K562 (cell line): ENCODE measurements at regions not wholly inside any gene's neighbourhood (a gene's known extent, or its start where the extent isn't known, plus 50 kb on each side); places are given as distances from the start of the nearest gene placed in this dataset.

ENCODE experiments used
- ATAC-seq: fragments of 200-7000 bp; cut with Tn5 transposase; 3 replicates; pipeline ENCODE4 v1.9.1; 2020; ENCODE audit warnings: moderate library complexity
- BruUV-seq: library from RNA; stranded (reverse); fragments of 400-500 nt; replicated peaks from 2 replicates; lab custom pipeline; 2021; lab: Mats Ljungman, UMichigan
- CTCF ChIA-PET: fragments of 300-600 bp; formaldehyde crosslinking; extraction: SDS; loops from one replicate; lab custom pipeline; 2021; ENCODE audit warnings: low intra/inter-chr PET ratio; lab: Yijun Ruan, JAX
- POLR2A ChIA-PET: fragments of 300-600, 350-650 bp; sonication (Branson Sonifier 250); formaldehyde crosslinking; extraction: SDS; loops from one replicate; lab custom pipeline; 2021; ENCODE audit warnings: antibody characterized with exemption, inconsistent platforms; lab: Yijun Ruan, JAX
- DNase-seq, 4 experiments: peaks; one replicate each; pipeline versions ENCODE4 v3.0.0 to v3.0.0-alpha.2; 2011 to 2018; ENCODE audit warnings: low spot score in 3 of 4, mixed read lengths in 3 of 4; ENCODE audit errors: extremely low read depth in 1 of 4
- FAIRE-seq: peaks from 2 replicates; lab custom pipeline; 2011; peaks lifted over from hg19 to GRCh38; lab: Jason Lieb, UNC
- H2AFZ ChIP-seq: 2 replicates; pipeline ENCODE4 v1.6.0; 2011; ENCODE audit warnings: low read depth, low read length, control low read depth, inconsistent platforms
- H3K27ac ChIP-seq: fragments of 200-600 bp; 3 replicates; pipeline ENCODE4 v1.8.0; 2011; ENCODE audit warnings: low read depth, mild to moderate bottlenecking, control low read depth, inconsistent platforms, low read length, moderate library complexity, mixed read lengths; ENCODE audit errors: extremely low read depth
- H3K27me3 ChIP-seq, 2 experiments: fragments of 300-600 bp in 1 of 2; 2 replicates in 1 of 2; 3 replicates in 1 of 2; pipeline versions ENCODE4 v1.6.0 to v1.8.0; 2011; ENCODE audit warnings: inconsistent platforms in 2 of 2, low read length in 2 of 2, mild to moderate bottlenecking in 1 of 2, mixed read lengths in 1 of 2, moderate library complexity in 1 of 2; ENCODE audit not compliant: control insufficient read depth in 2 of 2, insufficient read depth in 2 of 2
- H3K36me3 ChIP-seq: fragments of 300-600 bp; 3 replicates; pipeline ENCODE4 v1.8.0; 2011; ENCODE audit warnings: mild to moderate bottlenecking, low read length, inconsistent platforms; ENCODE audit not compliant: control insufficient read depth, insufficient read depth
- H3K4me1 ChIP-seq, 2 experiments: fragments of 200-600 bp in 1 of 2; replicated peaks in 1 of 2; 2 replicates in 1 of 2; 3 replicates in 1 of 2; pipeline versions ENCODE4 v1.5.1 to v1.8.0; 2011; ENCODE audit warnings: inconsistent platforms in 2 of 2, low read length in 2 of 2, mild to moderate bottlenecking in 1 of 2, mixed read lengths in 1 of 2, moderate library complexity in 1 of 2; ENCODE audit not compliant: control insufficient read depth in 2 of 2, insufficient read depth in 2 of 2
- H3K4me2 ChIP-seq: 2 replicates; pipeline ENCODE4 v1.6.1; 2011; ENCODE audit warnings: low read length, control low read depth, inconsistent platforms, mixed read lengths; ENCODE audit not compliant: insufficient read depth
- H3K4me3 ChIP-seq: fragments of 200-600 bp; sonication (generic), shearing (Covaris generic); 2 replicates; pipeline ENCODE4 v1.5.1; 2016; ENCODE audit warnings: control low read depth, inconsistent platforms
- H3K79me2 ChIP-seq: fragments of 200-600 bp; 3 replicates; pipeline ENCODE4 v1.8.0; 2011; ENCODE audit warnings: low read length, inconsistent platforms; ENCODE audit not compliant: control insufficient read depth, insufficient read depth
- H3K9ac ChIP-seq, 2 experiments: 2 replicates each; pipeline versions ENCODE4 v1.6.0 to v1.6.1; 2011; ENCODE audit warnings: low read depth in 2 of 2, low read length in 2 of 2, control low read depth in 1 of 2, inconsistent platforms in 1 of 2, mild to moderate bottlenecking in 1 of 2, mixed read lengths in 1 of 2; ENCODE audit not compliant: insufficient read depth in 1 of 2
- H3K9me1 ChIP-seq: one replicate; pipeline ENCODE4 v1.6.0; 2011; ENCODE audit warnings: inconsistent platforms, mild to moderate bottlenecking, low read length, moderate library complexity; ENCODE audit not compliant: control insufficient read depth, insufficient read depth
- H3K9me3 ChIP-seq: replicated peaks from 2 replicates; pipeline ENCODE4 v1.5.1; 2011; ENCODE audit warnings: low read depth, low read length, inconsistent platforms; ENCODE audit not compliant: control insufficient read depth, insufficient read depth
- H4K20me1 ChIP-seq: replicated peaks from 2 replicates; pipeline ENCODE4 v1.6.1; 2011; ENCODE audit warnings: low read length, inconsistent platforms, mixed read lengths; ENCODE audit not compliant: control insufficient read depth, insufficient read depth
- CBFB ChIP-seq: sonication (generic); formaldehyde crosslinking; IDR thresholded peaks from 2 replicates; pipeline ENCODE4 v1.4.0; 2020; ENCODE audit warnings: mild to moderate bottlenecking, missing genetic modification reagents
- CREB3L1 ChIP-seq: fragments of 450-650 bp; IDR thresholded peaks from 2 replicates; pipeline ENCODE4 v1.6.1; 2014; ENCODE audit warnings: low read depth, mild to moderate bottlenecking, moderate library complexity, borderline replicate concordance
- ELK1 ChIP-seq: sonication (generic); formaldehyde crosslinking; IDR thresholded peaks from 2 replicates; pipeline ENCODE4 v1.8.1; 2022; ENCODE audit warnings: missing genetic modification reagents
- JUNB ChIP-seq: fragments of 450-650 bp; formaldehyde crosslinking; conservative IDR thresholded peaks from 2 replicates; pipeline ENCODE4 v1.4.0; 2020; ENCODE audit warnings: mild to moderate bottlenecking
- NBN ChIP-seq: fragments of 450-650 bp; IDR thresholded peaks from 2 replicates; pipeline ENCODE4 v1.6.1; 2016; ENCODE audit warnings: low read depth, mild to moderate bottlenecking
- NFYB ChIP-seq: IDR thresholded peaks from 2 replicates; pipeline ENCODE4 v1.6.1; 2011; ENCODE audit warnings: mild to moderate bottlenecking, moderate library complexity; ENCODE audit not compliant: insufficient read length; ENCODE audit errors: extremely low read depth
- NR4A1 ChIP-seq, 2 experiments: fragments of 250-450 bp in 1 of 2; fragments of 450-650 bp in 1 of 2; sonication (Bioruptor Pico) in 1 of 2; IDR thresholded peaks; 2 replicates each; pipeline versions ENCODE4 v1.4.0 to v1.6.1; 2016 to 2020; ENCODE audit warnings: mild to moderate bottlenecking in 2 of 2, missing compliant biosample characterization in 1 of 2, missing genetic modification characterization in 1 of 2, moderate library complexity in 1 of 2
- RHOXF2B ChIP-seq: fragments of 250-450 bp; sonication (Bioruptor Pico); conservative IDR thresholded peaks from 2 replicates; pipeline ENCODE4 v1.5.1; 2021
- STAT5B ChIP-seq: fragments of 250-450 bp; sonication (Bioruptor Pico); IDR thresholded peaks from 2 replicates; pipeline ENCODE4 v1.8.0; 2021; ENCODE audit warnings: mild to moderate bottlenecking, inconsistent platforms
- TEAD1 ChIP-seq, 2 experiments: fragments of 450-650 bp in 1 of 2; sonication (generic) in 1 of 2; formaldehyde crosslinking; IDR thresholded peaks; 2 replicates each; pipeline versions ENCODE4 v1.4.0 to v1.8.0; 2020 to 2022; ENCODE audit warnings: mild to moderate bottlenecking in 2 of 2, missing genetic modification reagents in 1 of 2
- TRIM24 ChIP-seq, 2 experiments: fragments of 450-650 bp; IDR thresholded peaks; 2 replicates each; pipeline ENCODE4 v1.6.1; 2016
- ZNF184 ChIP-seq: sonication (generic); formaldehyde crosslinking; IDR thresholded peaks from 2 replicates; pipeline ENCODE4 v1.5.0; 2020; ENCODE audit warnings: missing genetic modification reagents
- ZNF274 ChIP-seq: IDR thresholded peaks from 2 replicates; pipeline ENCODE4 v1.6.1; 2011; ENCODE audit warnings: low read depth, mild to moderate bottlenecking, low read length, moderate library complexity, borderline replicate concordance
- ZNF431 ChIP-seq: sonication (generic); formaldehyde crosslinking; IDR thresholded peaks from 2 replicates; pipeline ENCODE4 v1.8.0; 2022; ENCODE audit warnings: mild to moderate bottlenecking, missing genetic modification reagents
- ZSCAN29 ChIP-seq: fragments of 450-650 bp; IDR thresholded peaks from 2 replicates; pipeline ENCODE4 v1.6.1; 2017
- WGBS: fragments of 100-300 bp; shearing (Covaris generic); methylation state at CpG from one replicate; pipeline ENCODE4 v1.1.6; 2016; ENCODE audit warnings: low coverage, mixed read lengths; ENCODE audit not compliant: insufficient coverage; ENCODE audit errors: missing lambda C conversion rate; 5-methylcytosine and 5-hydroxymethylcytosine counted together
- in situ Hi-C: fragments of 300-500 bp; cut with MboI; formaldehyde crosslinking; loops from 4 replicates; pipeline ENCODE4 v1.15.0; 2018; ENCODE audit warnings: inconsistent platforms, mixed read lengths
- intact Hi-C: fragments of 100-400 bp; cut with micrococcal nuclease; formaldehyde crosslinking; loops from 2 replicates; pipeline ENCODE4 v1.14.2; 2022

- H3K27me3 ChIP-seq = no peaks in the 10 kb centered on the region
- in situ Hi-C loops (no loop called here), intact Hi-C loops (no loop called here)
- ATAC-seq (no peak; the same call in 2 of the 3 replicates), DNase-seq (no peak), FAIRE-seq (no peak)
- ChIA-PET POLR2A (no interaction called here), CTCF (no interaction called here)
- TF ChIP-seq TRIM24 (IDR thresholded peaks at IDR 0.05) (no peak), ZNF274 (no peak), CBFB (CRISPR knock-in tag) (no peak), NFYB (no peak), NR4A1 (CRISPR knock-in tag; IDR thresholded peaks at IDR 0.05) (no peak), NR4A1 (tag; IDR thresholded peaks at IDR 0.05) (no peak), STAT5B (no peak), ZNF431 (no peak), ZNF184 (no peak)
- no TSS peak for BruUV-seq
- H3K79me2 ChIP-seq = no peaks in the 10 kb centered on the region; the same call in 2 of the 3 replicates
- peak overlapping the region; percentile 7; the same call in 1 of the 2 replicates for H2AFZ ChIP-seq
- no peak overlapping the region for H3K4me2 ChIP-seq
- no peak overlapping the region for H3K4me3 ChIP-seq
- 12% methylated on average over 1 of the region's 1 CpG for WGBS
- H3K9me1 ChIP-seq = no peaks in the 10 kb centered on the region
- H3K9me3 ChIP-seq = no peaks in the 10 kb centered on the region
- H3K4me1 ChIP-seq = no peaks in the 10 kb centered on the region
- no peak overlapping the region for H3K27ac ChIP-seq
- H4K20me1 ChIP-seq = no peaks in the 10 kb centered on the region
- no peaks in the 10 kb centered on the region for H3K36me3 ChIP-seq
- no peak overlapping the region for H3K9ac ChIP-seq
Measured at GRCh38 chr7:136150311-136150710, 173.2 kb upstream of the MTPN start.

- H4K20me1 ChIP-seq = no peaks in the 10 kb centered on the region
- H3K4me3 ChIP-seq = no peak overlapping the region
- H3K9me1 ChIP-seq = no peaks in the 10 kb centered on the region
- DNase-seq (no peak), ATAC-seq (no peak), FAIRE-seq (no peak)
- in situ Hi-C loops = no loop called here
- intact Hi-C loops = no loop called here
- no TSS peak for BruUV-seq
- no peak overlapping the region for H3K4me2 ChIP-seq
- H3K27me3 ChIP-seq = no peaks in the 10 kb centered on the region
- no peaks in the 10 kb centered on the region for H3K36me3 ChIP-seq
- POLR2A ChIA-PET = no interaction called here
- no peak overlapping the region for H2AFZ ChIP-seq
- H3K27ac ChIP-seq = no peak overlapping the region
- no peaks in the 10 kb centered on the region; the same call in 2 of the 3 replicates for H3K79me2 ChIP-seq
- H3K4me1 ChIP-seq = no peaks in the 10 kb centered on the region; a peak in 1 of 5 replicates
- TF ChIP-seq ZSCAN29 (no peak), JUNB (no peak), NBN (no peak), ELK1 (no peak), TEAD1 (CRISPR knock-in tag; IDR thresholded peaks at IDR 0.05) (no peak), RHOXF2B (CRISPR knock-in tag) (no peak), CREB3L1 (no peak)
- CTCF ChIA-PET = no interaction called here
- 52% methylated on average over 5 of the region's 5 CpGs for WGBS
- H3K9ac ChIP-seq = no peak overlapping the region
- H3K9me3 ChIP-seq = no peaks in the 10 kb centered on the region
Measured at GRCh38 chr7:136148920-136149319, 171.8 kb upstream of the MTPN start.
